Neural cell (in vitro differentiated cells): ENCODE measurements at regions not wholly inside any gene's neighbourhood (a gene's known extent, or its start where the extent isn't known, plus 50 kb on each side); places are given as distances from the start of the nearest gene placed in this dataset.

Source experiments
- H2AFZ ChIP-seq: fragments of 200-600, 300-800 bp; sonication (generic), shearing (Covaris generic); 2 replicates; pipeline ENCODE4 v1.6.0; 2014; ENCODE audit warnings: low read depth, mild to moderate bottlenecking, antibody characterized with exemption, low read length, moderate library complexity
- H3F3A ChIP-seq: fragments of 200-600 bp; shearing (Covaris generic); 2 replicates; pipeline ENCODE4 v1.6.1; 2016; ENCODE audit warnings: mild to moderate bottlenecking, moderate library complexity, mixed read lengths, antibody characterized with exemption, low read length; ENCODE audit not compliant: insufficient read depth, poor library complexity, severe bottlenecking
- H3K27ac ChIP-seq: fragments of 200-600, 300-800 bp; sonication (generic), shearing (Covaris generic); 2 replicates; pipeline ENCODE4 v1.5.1; 2014; ENCODE audit warnings: mild to moderate bottlenecking, low read length, moderate library complexity
- H3K27me3 ChIP-seq: fragments of 300-800, 200-600 bp; sonication (generic), shearing (Covaris generic); 2 replicates; pipeline ENCODE4 v1.6.0; 2014; ENCODE audit warnings: mild to moderate bottlenecking, low read depth, low read length, moderate library complexity; ENCODE audit not compliant: insufficient read depth
- H3K36me3 ChIP-seq: fragments of 300-800, 200-600 bp; sonication (generic), shearing (Covaris generic); 2 replicates; pipeline ENCODE4 v1.5.1; 2014; ENCODE audit warnings: mild to moderate bottlenecking, antibody characterized with exemption, low read length, moderate library complexity; ENCODE audit not compliant: insufficient read depth
- H3K4me2 ChIP-seq: fragments of 300-800, 200-600 bp; sonication (generic), shearing (Covaris generic); 2 replicates; pipeline ENCODE4 v1.6.0; 2014; ENCODE audit warnings: mild to moderate bottlenecking, low read length
- H3K4me3 ChIP-seq: fragments of 300-800, 200-600 bp; sonication (generic), shearing (Covaris generic); 2 replicates; pipeline ENCODE4 v1.5.1; 2014; ENCODE audit warnings: mild to moderate bottlenecking, low read length, moderate library complexity
- H3K79me2 ChIP-seq: fragments of 200-600 bp; shearing (Covaris generic); replicated peaks from 2 replicates; pipeline ENCODE4 v1.6.0; 2014; ENCODE audit warnings: mild to moderate bottlenecking, low read length, moderate library complexity; ENCODE audit not compliant: insufficient read depth
- H3K9ac ChIP-seq: fragments of 300-800, 200-600 bp; sonication (generic), shearing (Covaris generic); 2 replicates; pipeline ENCODE4 v1.6.1; 2016; ENCODE audit warnings: mild to moderate bottlenecking, low read length, mixed read lengths
- H3K9me2 ChIP-seq: fragments of 200-600 bp; shearing (Covaris generic); 2 replicates; pipeline ENCODE4 v1.6.1; 2016; ENCODE audit warnings: mild to moderate bottlenecking, low read length, mixed read lengths; ENCODE audit not compliant: insufficient read depth
- H3K9me3 ChIP-seq: fragments of 200-600, 300-800 bp; sonication (generic), shearing (Covaris generic); 2 replicates; pipeline ENCODE4 v1.6.1; 2016; ENCODE audit warnings: mild to moderate bottlenecking, mixed run types, low read length, moderate library complexity, mixed read lengths
- H4K20me1 ChIP-seq: fragments of 200-600 bp; shearing (Covaris generic); 2 replicates; pipeline ENCODE4 v1.6.1; 2016; ENCODE audit warnings: mild to moderate bottlenecking, mixed run types; ENCODE audit not compliant: insufficient read depth
- CTCF ChIP-seq: fragments of 450-650 bp; IDR thresholded peaks from 2 replicates; pipeline ENCODE4 v1.5.1; 2014; ENCODE audit warnings: antibody characterized with exemption, mild to moderate bottlenecking, moderate library complexity; ENCODE audit not compliant: poor library complexity, severe bottlenecking
- EP300 ChIP-seq: fragments of 450-650 bp; conservative IDR thresholded peaks from 2 replicates; pipeline ENCODE4 v1.6.1; 2014; ENCODE audit warnings: antibody characterized with exemption, mild to moderate bottlenecking, moderate library complexity; ENCODE audit not compliant: poor library complexity, severe bottlenecking
- EZH2 ChIP-seq: fragments of 200-600, 300-800 bp; shearing (Covaris generic), sonication (generic); IDR thresholded peaks from 2 replicates; pipeline ENCODE4 v1.6.1; 2014; ENCODE audit warnings: antibody characterized with exemption, low read length, borderline replicate concordance, mild to moderate bottlenecking; ENCODE audit not compliant: insufficient read depth, poor library complexity, severe bottlenecking
- MXI1 ChIP-seq: fragments of 450-650 bp; conservative IDR thresholded peaks from 2 replicates; pipeline ENCODE4 v1.6.1; 2014; ENCODE audit warnings: antibody characterized with exemption, mild to moderate bottlenecking; ENCODE audit not compliant: poor library complexity, severe bottlenecking
- POLR2AphosphoS5 ChIP-seq: IDR thresholded peaks from 2 replicates; pipeline ENCODE4 v1.6.1; 2012
- RAD21 ChIP-seq: fragments of 450-650 bp; conservative IDR thresholded peaks from 2 replicates; pipeline ENCODE4 v1.6.1; 2014; ENCODE audit warnings: antibody characterized with exemption, mild to moderate bottlenecking, moderate library complexity
- REST ChIP-seq: IDR thresholded peaks from 2 replicates; pipeline ENCODE4 v1.6.1; 2012; ENCODE audit warnings: borderline replicate concordance
- SMC3 ChIP-seq: fragments of 450-650 bp; conservative IDR thresholded peaks from 2 replicates; pipeline ENCODE4 v1.6.1; 2014; ENCODE audit warnings: antibody characterized with exemption, mild to moderate bottlenecking, moderate library complexity; ENCODE audit not compliant: poor library complexity
- TAF1 ChIP-seq: IDR thresholded peaks from 2 replicates; pipeline ENCODE4 v1.6.1; 2012; ENCODE audit warnings: low read depth

- no peak overlapping the region for H3K4me3 ChIP-seq
- no peak overlapping the region for H2AFZ ChIP-seq
- no peaks in the 10 kb centered on the region for H3K9me2 ChIP-seq
- no peaks in the 10 kb centered on the region for H3K79me2 ChIP-seq
- H3K36me3 ChIP-seq: no peaks in the 10 kb centered on the region
- H3K4me2 ChIP-seq: no peak overlapping the region
- no peaks in the 10 kb centered on the region for H3K9me3 ChIP-seq
- no peaks in the 10 kb centered on the region for H4K20me1 ChIP-seq
- H3K27me3 ChIP-seq: no peaks in the 10 kb centered on the region
- no peak overlapping the region for H3K27ac ChIP-seq
- TF ChIP-seq EP300 (no peak), CTCF (no peak), MXI1 (no peak), EZH2 (no peak), SMC3 (no peak), TAF1 (no peak)
- no peak overlapping the region for H3K9ac ChIP-seq
- H3F3A ChIP-seq: no peaks in the 10 kb centered on the region
Observed at GRCh38 chr2:146939991-146940685, 904.7 kb upstream of the ACVR2A start.

- Histone ChIP-seq H4K20me1 (no peaks in the 10 kb centered on the region), H2AFZ (no peak overlapping the region), H3K27ac (no peak overlapping the region), H3K9me2 (no peaks in the 10 kb centered on the region), H3K79me2 (no peaks in the 10 kb centered on the region), H3K27me3 (no peaks in the 10 kb centered on the region), H3K9ac (no peak overlapping the region), H3K4me2 (no peak overlapping the region), H3K4me3 (no peak overlapping the region), H3K9me3 (peaks cover 5% of the 10 kb centered on the region), H3F3A (no peaks in the 10 kb centered on the region), H3K36me3 (no peaks in the 10 kb centered on the region)
- TF ChIP-seq POLR2AphosphoS5: no peak
- TF ChIP-seq CTCF: no peak
- TF ChIP-seq MXI1: no peak
- TF ChIP-seq TAF1: no peak
- TF ChIP-seq EP300: no peak
- no peak for TF ChIP-seq REST
- no peak for TF ChIP-seq EZH2
- TF ChIP-seq SMC3: no peak
- TF ChIP-seq RAD21: no peak
Observed at GRCh38 chr2:146934921-146935320, 909.9 kb upstream of the ACVR2A start.
